OCI-LY3 (cell line): ENCODE measurements at regions not wholly inside any gene's neighbourhood (a gene's known extent, or its start where the extent isn't known, plus 50 kb on each side); places are given as distances from the start of the nearest gene placed in this dataset.

Source experiments
- H2AFZ ChIP-seq: fragments of 200-600, 300-600 bp; shearing (Covaris generic); 2 replicates; pipeline ENCODE4 v1.6.0; 2014; ENCODE audit warnings: antibody characterized with exemption, low read depth, low read length
- H3K27ac ChIP-seq: fragments of 200-600, 300-600 bp; sonication (generic); 2 replicates; pipeline ENCODE4 v1.5.1; 2014; ENCODE audit warnings: mild to moderate bottlenecking, low read length, moderate library complexity, mixed read lengths
- H3K27me3 ChIP-seq: fragments of 200-600, 300-600 bp; sonication (generic); 2 replicates; pipeline ENCODE4 v1.6.1; 2014; ENCODE audit warnings: low read depth, low read length, mixed read lengths
- H3K36me3 ChIP-seq: fragments of 200-600, 300-600 bp; sonication (generic); replicated peaks from 2 replicates; pipeline ENCODE3; 2014; ENCODE audit warnings: low read depth, low read length, mixed read lengths
- H3K4me1 ChIP-seq: fragments of 300-600, 200-600 bp; sonication (generic); 2 replicates; pipeline ENCODE4 v1.6.1; 2014; ENCODE audit warnings: low read length, mixed read lengths
- H3K4me2 ChIP-seq: fragments of 200-600, 300-600 bp; sonication (generic); 2 replicates; pipeline ENCODE4 v1.6.1; 2014; ENCODE audit warnings: low read length, mixed read lengths
- H3K4me3 ChIP-seq: fragments of 300-600, 200-600 bp; sonication (generic); 2 replicates; pipeline ENCODE4 v1.5.1; 2014; ENCODE audit warnings: antibody characterized with exemption, mild to moderate bottlenecking, low read length, moderate library complexity
- H3K79me2 ChIP-seq: fragments of 300-600, 200-600 bp; shearing (Covaris generic); 2 replicates; pipeline ENCODE4 v1.6.1; 2014; ENCODE audit warnings: mild to moderate bottlenecking, low read length, mixed read lengths
- H3K9ac ChIP-seq: fragments of 300-600, 200-600 bp; shearing (Covaris generic); 2 replicates; pipeline ENCODE4 v1.6.0; 2014; ENCODE audit warnings: mild to moderate bottlenecking, low read length, moderate library complexity
- H3K9me3 ChIP-seq: fragments of 200-600, 300-600 bp; shearing (Covaris generic); 2 replicates; pipeline ENCODE4 v1.6.1; 2014; ENCODE audit warnings: low read length, mixed read lengths; ENCODE audit not compliant: insufficient read depth
- H4K20me1 ChIP-seq: fragments of 200-600, 300-600 bp; sonication (generic); 2 replicates; pipeline ENCODE4 v1.6.1; 2016; ENCODE audit warnings: low read length, mixed read lengths; ENCODE audit not compliant: insufficient read depth
- CTCF ChIP-seq: fragments of 200-600, 300-600 bp; sonication (generic); IDR thresholded peaks from 2 replicates; pipeline ENCODE4 v1.5.1; 2014; ENCODE audit warnings: antibody characterized with exemption, low read length, low read depth
- EZH2phosphoT487 ChIP-seq: fragments of 200-600 bp; shearing (Covaris generic); IDR thresholded peaks from 2 replicates; pipeline ENCODE4 v1.6.1; 2018; ENCODE audit warnings: antibody characterized with exemption, mixed run types, low read depth

DNA sequence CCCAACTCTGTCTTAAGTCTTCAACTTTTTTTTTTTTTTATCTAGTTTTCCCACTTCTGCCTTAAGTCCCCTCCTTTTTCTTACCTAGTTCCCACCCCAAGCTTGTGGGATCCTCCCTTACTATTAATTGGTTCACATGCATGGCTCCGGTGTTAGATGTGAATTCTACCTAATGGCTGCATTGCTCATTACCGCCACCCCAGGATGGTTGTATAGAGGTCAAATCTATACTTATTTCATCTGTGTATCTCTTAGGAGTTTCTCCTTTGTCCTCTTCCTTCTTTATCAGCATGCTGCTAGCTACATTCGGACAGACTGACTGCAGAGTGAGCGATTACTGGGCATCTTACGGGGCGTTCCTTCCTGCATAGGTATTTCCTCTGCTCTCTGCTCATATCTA lies 605.7 kb upstream of the GRM7 start:
- H3K36me3 ChIP-seq, result no peaks in the 10 kb centered on the region

DNA sequence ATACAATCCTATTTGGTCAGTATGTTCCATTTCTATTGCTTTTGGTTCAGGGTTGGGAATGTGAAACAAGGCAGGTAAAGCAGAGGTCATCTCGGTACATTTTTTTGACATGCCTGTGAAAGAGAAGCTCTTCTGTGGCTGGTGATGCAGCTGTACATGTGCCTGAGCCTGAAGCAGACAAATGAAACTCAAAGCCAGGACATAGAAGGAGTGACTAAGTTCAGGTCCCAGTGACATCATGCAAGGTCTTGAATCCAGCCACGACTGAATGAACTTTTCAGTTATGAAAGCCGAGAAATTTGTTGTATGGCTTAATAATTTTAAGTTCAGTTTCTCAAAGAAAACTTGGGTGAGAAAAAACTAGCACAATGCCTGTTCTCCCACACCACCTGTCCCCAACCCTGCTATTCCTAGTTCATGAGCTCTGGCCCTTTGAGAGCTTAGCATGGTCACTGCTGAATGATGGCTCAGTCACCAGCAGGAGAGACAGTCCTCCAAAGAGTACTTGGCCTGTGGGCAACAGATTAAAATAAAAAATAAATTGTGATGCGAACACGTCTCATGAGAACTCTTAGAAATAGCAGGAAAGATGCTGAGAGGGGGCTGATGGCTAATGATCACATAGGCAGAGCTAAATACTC lies 600.2 kb upstream of the GRM7 start:
- H3K4me1 ChIP-seq, result peaks cover 5% of the 10 kb centered on the region; the same call in 1 of the 2 replicates
- H3K9me3 ChIP-seq, result no peaks in the 10 kb centered on the region
- no peak overlapping the region for H3K9ac ChIP-seq
- H4K20me1 ChIP-seq, result no peaks in the 10 kb centered on the region
- TF ChIP-seq EZH2phosphoT487, result no peak
- no peak for TF ChIP-seq CTCF
- H3K27ac ChIP-seq, result no peak overlapping the region
- no peak overlapping the region for H3K4me2 ChIP-seq
- H3K4me3 ChIP-seq, result no peak overlapping the region
- no peaks in the 10 kb centered on the region for H3K27me3 ChIP-seq
- no peaks in the 10 kb centered on the region for H3K79me2 ChIP-seq
- H2AFZ ChIP-seq, result no peak overlapping the region
- H3K36me3 ChIP-seq, result no peaks in the 10 kb centered on the region

More for the DNA sequence above, 605.7 kb upstream of the GRM7 start:
- Histone ChIP-seq H3K79me2 (no peaks in the 10 kb centered on the region), H3K9me3 (no peaks in the 10 kb centered on the region), H3K27me3 (no peaks in the 10 kb centered on the region), H3K4me1 (peaks cover 16% of the 10 kb centered on the region), H4K20me1 (no peaks in the 10 kb centered on the region), H3K4me2 (no peak overlapping the region), H3K9ac (no peak overlapping the region), H3K27ac (no peak overlapping the region), H2AFZ (no peak overlapping the region), H3K4me3 (no peak overlapping the region)
- TF ChIP-seq EZH2phosphoT487 (no peak), CTCF (no peak)

- Histone ChIP-seq H3K4me2 (no peak overlapping the region), H3K27ac (no peak overlapping the region), H3K27me3 (no peaks in the 10 kb centered on the region), H2AFZ (no peak overlapping the region), H3K4me1 (peaks cover 5% of the 10 kb centered on the region; the same call in 1 of the 2 replicates), H3K9me3 (no peaks in the 10 kb centered on the region), H3K4me3 (no peak overlapping the region), H3K9ac (no peak overlapping the region), H3K79me2 (no peaks in the 10 kb centered on the region), H4K20me1 (no peaks in the 10 kb centered on the region), H3K36me3 (no peaks in the 10 kb centered on the region)
- TF ChIP-seq CTCF, result no peak
- no peak for TF ChIP-seq EZH2phosphoT487
Observed at GRCh38 chr3:6262010-6262409, 598.9 kb upstream of the GRM7 start.

GRCh38 chr3:6264036-6264435 lies 596.9 kb upstream of the GRM7 start:
- Histone ChIP-seq H3K4me2 (no peak overlapping the region), H3K4me1 (peaks cover 5% of the 10 kb centered on the region; the same call in 1 of the 2 replicates), H3K27me3 (no peaks in the 10 kb centered on the region), H3K9ac (no peak overlapping the region), H3K36me3 (no peaks in the 10 kb centered on the region), H3K79me2 (no peaks in the 10 kb centered on the region), H3K27ac (no peak overlapping the region), H3K4me3 (no peak overlapping the region), H3K9me3 (no peaks in the 10 kb centered on the region), H4K20me1 (no peaks in the 10 kb centered on the region), H2AFZ (no peak overlapping the region)
- TF ChIP-seq CTCF (no peak), EZH2phosphoT487 (no peak)
